ENCODE measurements at regions not wholly inside any gene's neighbourhood (a gene's known extent, or its start where the extent isn't known, plus 50 kb on each side); places are given as distances from the start of the nearest gene placed in this dataset.

DNA sequence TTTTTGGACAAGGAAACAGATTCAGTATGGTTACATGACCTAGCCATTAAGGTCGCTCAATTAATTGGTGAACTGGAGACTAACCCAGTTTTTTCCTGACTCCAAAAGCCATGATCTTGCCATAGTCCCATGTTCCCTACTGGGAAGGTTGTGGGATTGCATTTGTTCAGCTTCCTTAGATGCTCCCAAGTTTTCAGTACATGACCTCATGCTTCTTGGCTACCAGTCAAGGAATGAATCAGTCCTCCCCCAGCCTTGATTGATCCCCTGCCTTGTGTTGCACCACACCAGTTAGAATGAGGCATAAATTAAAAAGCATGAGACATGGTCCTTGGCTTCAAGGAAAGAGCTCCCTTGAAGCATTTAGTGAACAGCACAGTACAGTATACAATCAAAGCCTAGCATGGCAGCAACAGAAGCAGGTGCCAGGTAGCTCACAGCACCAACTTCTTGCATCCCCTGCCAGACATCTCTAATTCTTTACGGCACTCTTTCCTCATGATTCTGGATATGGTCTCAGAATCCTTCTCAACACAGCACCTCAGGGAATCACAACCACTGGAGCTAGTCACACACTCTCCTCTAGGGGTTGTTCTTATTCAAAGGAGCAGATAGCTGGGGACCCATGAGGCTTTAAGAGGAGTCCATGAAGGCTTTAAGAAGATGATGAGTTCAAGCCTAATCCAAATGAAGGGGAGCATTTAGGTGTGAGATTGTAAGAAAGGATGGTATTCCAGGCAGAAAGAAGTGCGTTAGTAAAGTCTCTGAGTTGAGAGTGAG lies 295.5 kb upstream of the CLINT1 start:
- TF ChIP-seq POLR2A (IDR thresholded peaks at IDR 0.05) = no peak
- TF ChIP-seq, protein P1, sequence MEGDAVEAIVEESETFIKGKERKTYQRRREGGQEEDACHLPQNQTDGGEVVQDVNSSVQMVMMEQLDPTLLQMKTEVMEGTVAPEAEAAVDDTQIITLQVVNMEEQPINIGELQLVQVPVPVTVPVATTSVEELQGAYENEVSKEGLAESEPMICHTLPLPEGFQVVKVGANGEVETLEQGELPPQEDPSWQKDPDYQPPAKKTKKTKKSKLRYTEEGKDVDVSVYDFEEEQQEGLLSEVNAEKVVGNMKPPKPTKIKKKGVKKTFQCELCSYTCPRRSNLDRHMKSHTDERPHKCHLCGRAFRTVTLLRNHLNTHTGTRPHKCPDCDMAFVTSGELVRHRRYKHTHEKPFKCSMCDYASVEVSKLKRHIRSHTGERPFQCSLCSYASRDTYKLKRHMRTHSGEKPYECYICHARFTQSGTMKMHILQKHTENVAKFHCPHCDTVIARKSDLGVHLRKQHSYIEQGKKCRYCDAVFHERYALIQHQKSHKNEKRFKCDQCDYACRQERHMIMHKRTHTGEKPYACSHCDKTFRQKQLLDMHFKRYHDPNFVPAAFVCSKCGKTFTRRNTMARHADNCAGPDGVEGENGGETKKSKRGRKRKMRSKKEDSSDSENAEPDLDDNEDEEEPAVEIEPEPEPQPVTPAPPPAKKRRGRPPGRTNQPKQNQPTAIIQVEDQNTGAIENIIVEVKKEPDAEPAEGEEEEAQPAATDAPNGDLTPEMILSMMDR (IDR thresholded peaks at IDR 0.05) = no peak
